Muscle of leg (tissue), 3 donors: ENCODE measurements at regions not wholly inside any gene's neighbourhood (a gene's known extent, or its start where the extent isn't known, plus 50 kb on each side); places are given as distances from the start of the nearest gene placed in this dataset.
"Not testable (repeated sequence)": the region's sequence is repeated elsewhere in the genome, so short reads cannot be mapped to it uniquely, and the experiment has no call there.

Source experiments
- DNase-seq: peaks from one replicate; pipeline ENCODE4 v3.0.0; 2013
- H3K27ac ChIP-seq: one replicate; pipeline ENCODE4 v1.5.1; 2013; ENCODE audit warnings: mild to moderate bottlenecking, low read length, control low read depth
- H3K27me3 ChIP-seq: one replicate; pipeline ENCODE4 v1.6.1; 2013; ENCODE audit warnings: low read length; ENCODE audit not compliant: control insufficient read depth, insufficient read depth
- H3K36me3 ChIP-seq: one replicate; pipeline ENCODE4 v1.6.1; 2013; ENCODE audit warnings: low read length; ENCODE audit not compliant: control insufficient read depth, insufficient read depth
- H3K4me1 ChIP-seq: one replicate; pipeline ENCODE4 v1.6.1; 2013; ENCODE audit warnings: low read length; ENCODE audit not compliant: control insufficient read depth, insufficient read depth
- H3K4me3 ChIP-seq: one replicate; pipeline ENCODE4 v1.5.1; 2013; ENCODE audit warnings: low read length, control low read depth
- H3K9me3 ChIP-seq: replicated peaks from 2 replicates; pipeline ENCODE4 v1.6.1; 2013; ENCODE audit warnings: low read depth, low read length; ENCODE audit not compliant: control insufficient read depth
- WGBS: methylation state at CpG from one replicate; pipeline ENCODE4 v1.1.5; 2013; ENCODE audit warnings: missing lambda C conversion rate; ENCODE audit not compliant: insufficient coverage; 5-methylcytosine and 5-hydroxymethylcytosine counted together

GRCh38 chr14:87368751-87369150 lies 624.2 kb downstream of the GALC start:
- no peaks in the 10 kb centered on the region for H3K4me1 ChIP-seq
- WGBS: no CpG with 5 or more reads among the region's 2 CpGs
- H3K36me3 ChIP-seq: no peaks in the 10 kb centered on the region
- no peaks in the 10 kb centered on the region for H3K9me3 ChIP-seq
- no peak for DNase-seq
- H3K4me3 ChIP-seq: no peak overlapping the region
- no peak overlapping the region for H3K27ac ChIP-seq
- no peaks in the 10 kb centered on the region for H3K27me3 ChIP-seq

- 90% methylated on average over 5 of the region's 8 CpGs for WGBS
- H3K4me3 ChIP-seq, H3K36me3 ChIP-seq: not testable (repeated sequence)
Observed at GRCh38 chr14:87360246-87360645, 632.7 kb downstream of the GALC start.

DNA sequence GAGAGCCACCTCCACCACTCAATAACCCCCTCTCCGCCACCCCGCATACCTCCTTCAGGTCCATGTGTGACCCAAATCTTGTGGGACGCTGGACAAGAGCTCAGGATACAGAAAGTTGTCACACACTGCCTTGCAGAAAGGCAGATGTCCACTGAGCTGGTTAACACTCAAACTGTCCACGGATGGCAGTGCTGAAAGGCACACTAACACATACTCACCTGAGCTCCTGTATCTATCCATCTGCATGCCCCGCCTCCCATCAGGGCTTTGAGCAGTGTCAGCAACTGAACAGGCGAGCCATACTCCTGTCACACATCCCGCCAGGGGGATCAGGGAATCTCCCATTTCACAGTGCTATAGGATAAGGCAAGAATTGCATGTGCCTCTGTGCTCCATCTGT lies 642.0 kb downstream of the GALC start:
- 86% methylated on average over 5 of the region's 7 CpGs for WGBS
- Histone ChIP-seq H3K36me3 (no peaks in the 10 kb centered on the region), H3K4me1 (no peaks in the 10 kb centered on the region), H3K4me3 (no peak overlapping the region), H3K9me3 (peaks cover 2% of the 10 kb centered on the region), H3K27ac (no peak overlapping the region), H3K27me3 (no peaks in the 10 kb centered on the region)
- DNase-seq: no peak

More at GRCh38 chr14:87360246-87360645, 632.7 kb downstream of the GALC start:
- H3K4me1 ChIP-seq, H3K9me3 ChIP-seq, H3K27me3 ChIP-seq, DNase-seq, H3K27ac ChIP-seq: not testable (repeated sequence)

- Histone ChIP-seq H3K4me1 (no peaks in the 10 kb centered on the region), H3K36me3 (no peaks in the 10 kb centered on the region), H3K27me3 (no peaks in the 10 kb centered on the region), H3K4me3 (no peak overlapping the region), H3K27ac (no peak overlapping the region), H3K9me3 (no peaks in the 10 kb centered on the region)
- DNase-seq: no peak
- 93% methylated on average over 3 of the region's 3 CpGs for WGBS
Observed at GRCh38 chr14:87349921-87350320, 643.1 kb downstream of the GALC start.

- H3K27ac ChIP-seq: no peak overlapping the region
- H3K9me3 ChIP-seq: no peaks in the 10 kb centered on the region
- no peaks in the 10 kb centered on the region for H3K36me3 ChIP-seq
- no peaks in the 10 kb centered on the region for H3K4me1 ChIP-seq
- no peak for DNase-seq
- no peak overlapping the region for H3K4me3 ChIP-seq
- WGBS: no CpG with 5 or more reads among the region's 3 CpGs
- H3K27me3 ChIP-seq: no peaks in the 10 kb centered on the region
Observed at GRCh38 chr14:87343652-87344051, 649.3 kb downstream of the GALC start.

DNA sequence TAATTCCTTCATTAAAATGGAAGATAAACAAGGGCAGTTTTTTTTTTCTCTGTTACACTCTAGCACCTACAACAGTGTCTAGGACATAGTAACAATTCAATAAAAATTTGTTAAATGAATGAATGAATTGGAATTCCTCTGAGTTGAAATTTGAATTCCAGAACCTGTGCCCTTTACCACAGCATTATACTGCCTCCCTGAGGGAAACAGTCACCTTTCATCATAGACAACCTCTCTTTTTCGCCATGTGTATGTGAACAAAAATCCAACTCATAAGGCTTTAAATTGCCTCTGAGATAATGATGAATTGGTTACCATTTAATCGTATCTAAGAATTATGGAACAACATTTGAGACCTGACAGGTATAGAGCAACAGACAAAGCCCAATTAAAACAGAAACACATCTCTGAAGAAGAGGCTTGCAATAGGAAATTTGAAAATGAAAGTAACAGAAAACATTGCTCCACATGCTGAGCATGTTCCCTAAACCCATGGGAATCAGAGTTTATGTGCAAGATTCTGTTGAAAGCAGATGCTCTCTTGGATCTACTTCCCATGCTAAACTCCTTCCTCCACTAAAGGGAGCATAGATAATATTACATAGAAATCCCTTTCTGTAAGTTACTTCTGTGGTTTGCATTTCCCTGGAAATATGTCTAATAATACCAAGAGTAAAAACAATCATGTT lies 657.8 kb downstream of the GALC start:
- no peak overlapping the region for H3K27ac ChIP-seq
- no peak overlapping the region for H3K4me3 ChIP-seq
- DNase-seq: peak; percentile 89
- no peaks in the 10 kb centered on the region for H3K27me3 ChIP-seq
- no CpG with 5 or more reads among the region's 2 CpGs for WGBS
- no peaks in the 10 kb centered on the region for H3K9me3 ChIP-seq
- H3K4me1 ChIP-seq: peaks cover 3% of the 10 kb centered on the region
- H3K36me3 ChIP-seq: no peaks in the 10 kb centered on the region

- WGBS: no CpG with 5 or more reads among the region's 2 CpGs
- peaks cover 3% of the 10 kb centered on the region for H3K4me1 ChIP-seq
- peak; percentile 86 for DNase-seq
Observed at GRCh38 chr14:87331991-87332390, 661.0 kb downstream of the GALC start.

DNA sequence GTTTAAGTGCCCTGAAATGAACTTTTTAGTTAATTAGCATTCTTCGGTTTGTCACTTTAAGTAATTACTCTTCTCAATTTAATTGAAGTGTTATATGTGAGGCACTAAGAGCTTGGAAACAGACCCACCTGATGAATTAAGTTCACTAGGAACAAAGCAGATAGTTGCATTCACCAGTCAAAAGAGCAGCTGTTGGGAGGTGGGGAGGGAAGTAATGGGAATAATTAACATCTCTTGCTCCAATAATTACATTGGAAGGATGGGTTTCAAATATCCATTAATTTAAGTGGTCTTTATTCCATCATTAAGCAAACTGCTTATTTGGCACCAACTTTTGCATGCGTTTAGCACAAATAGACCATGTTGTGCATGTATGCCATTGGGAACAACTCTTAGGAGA lies 667.2 kb downstream of the GALC start:
- Histone ChIP-seq H3K27me3 (no peaks in the 10 kb centered on the region), H3K27ac (no peak overlapping the region), H3K36me3 (no peaks in the 10 kb centered on the region), H3K4me3 (no peak overlapping the region), H3K4me1 (no peaks in the 10 kb centered on the region), H3K9me3 (no peaks in the 10 kb centered on the region)
- DNase-seq: no peak
- no CpG with 5 or more reads among the region's 2 CpGs for WGBS

More at GRCh38 chr14:87331991-87332390, 661.0 kb downstream of the GALC start:
- Histone ChIP-seq H3K4me3 (no peak overlapping the region), H3K9me3 (no peaks in the 10 kb centered on the region), H3K27me3 (no peaks in the 10 kb centered on the region), H3K36me3 (no peaks in the 10 kb centered on the region), H3K27ac (no peak overlapping the region)

DNA sequence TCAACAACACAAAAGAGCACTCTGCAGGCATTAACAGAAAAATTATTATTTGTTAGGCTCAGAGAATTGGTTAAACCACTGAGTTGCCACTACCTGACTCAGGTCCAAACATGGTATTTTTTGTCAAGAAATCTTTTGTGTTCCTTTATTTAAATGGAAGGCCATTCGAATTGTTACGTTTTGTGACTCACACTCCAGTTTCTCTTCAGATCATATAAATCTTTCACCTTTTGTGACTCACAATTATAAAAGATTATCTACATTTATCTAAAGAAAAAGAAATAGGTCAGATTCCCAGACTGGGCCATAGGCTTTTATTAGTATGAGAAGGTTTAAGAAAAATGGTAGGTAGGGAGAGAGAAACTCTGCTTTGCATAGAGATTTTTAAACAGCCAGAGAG lies 669.8 kb downstream of the GALC start:
- no peak for DNase-seq
- no peak overlapping the region for H3K27ac ChIP-seq
- no peaks in the 10 kb centered on the region for H3K27me3 ChIP-seq
- no peaks in the 10 kb centered on the region for H3K36me3 ChIP-seq
- WGBS: no CpG with 5 or more reads among the region's 2 CpGs
- no peaks in the 10 kb centered on the region for H3K9me3 ChIP-seq
- no peaks in the 10 kb centered on the region for H3K4me1 ChIP-seq
- H3K4me3 ChIP-seq: no peak overlapping the region

DNA sequence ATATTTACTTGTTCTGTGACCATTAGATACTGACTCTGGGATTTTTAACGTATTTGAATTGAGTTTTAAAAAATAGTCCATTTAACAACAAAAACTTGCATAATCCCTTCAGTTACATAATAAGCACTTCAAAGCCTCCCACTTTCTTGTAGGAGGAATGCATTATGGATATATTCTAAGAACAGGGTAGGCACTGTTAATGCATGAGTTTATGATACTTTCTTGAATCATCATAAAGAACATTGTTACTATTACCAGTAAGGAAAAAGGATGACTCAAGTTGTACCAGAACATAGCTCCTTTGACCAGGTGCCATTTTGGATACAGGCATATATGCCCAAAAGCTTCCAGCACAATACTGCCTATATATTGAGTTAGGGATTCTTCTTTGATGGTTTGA lies 671.4 kb downstream of the GALC start:
- Histone ChIP-seq H3K9me3 (no peaks in the 10 kb centered on the region), H3K4me3 (no peak overlapping the region), H3K27me3 (no peaks in the 10 kb centered on the region), H3K4me1 (no peaks in the 10 kb centered on the region), H3K36me3 (no peaks in the 10 kb centered on the region), H3K27ac (no peak overlapping the region)
- no CpG with 5 or more reads among the region's 1 CpG for WGBS
- DNase-seq: no peak

GRCh38 chr14:87312894-87313205 lies 680.1 kb downstream of the GALC start:
- H3K9me3 ChIP-seq: no peaks in the 10 kb centered on the region
- H3K27me3 ChIP-seq: no peaks in the 10 kb centered on the region
- H3K27ac ChIP-seq: no peak overlapping the region
- no peak for DNase-seq
- no peak overlapping the region for H3K4me3 ChIP-seq
- H3K36me3 ChIP-seq: no peaks in the 10 kb centered on the region
- no peaks in the 10 kb centered on the region for H3K4me1 ChIP-seq
- 71% methylated on average over 2 of the region's 3 CpGs for WGBS
